Omental fat pad (tissue), 3 donors: ENCODE measurements at regions not wholly inside any gene's neighbourhood (a gene's known extent, or its start where the extent isn't known, plus 50 kb on each side); places are given as distances from the start of the nearest gene placed in this dataset.

ENCODE experiments used
- ATAC-seq: fragments of 150-250 bp; one replicate; pipeline ENCODE4 v1.9.1; 2016; ENCODE audit warnings: mild to moderate bottlenecking, moderate library complexity; ENCODE audit not compliant: low FRiP score
- DNase-seq: peaks from one replicate; pipeline ENCODE4 v3.0.0-alpha.2; 2019; ENCODE audit warnings: low spot score
- TF ChIP-seq, protein P1 (sequence below), 3 donors: fragments of 450-650 bp; IDR thresholded peaks; one replicate each; pipeline ENCODE4 v1.5.1; 2016 to 2017; ENCODE audit warnings: antibody characterized with exemption in 3 of 3, mild to moderate bottlenecking in 3 of 3, moderate library complexity in 2 of 3

DNA sequence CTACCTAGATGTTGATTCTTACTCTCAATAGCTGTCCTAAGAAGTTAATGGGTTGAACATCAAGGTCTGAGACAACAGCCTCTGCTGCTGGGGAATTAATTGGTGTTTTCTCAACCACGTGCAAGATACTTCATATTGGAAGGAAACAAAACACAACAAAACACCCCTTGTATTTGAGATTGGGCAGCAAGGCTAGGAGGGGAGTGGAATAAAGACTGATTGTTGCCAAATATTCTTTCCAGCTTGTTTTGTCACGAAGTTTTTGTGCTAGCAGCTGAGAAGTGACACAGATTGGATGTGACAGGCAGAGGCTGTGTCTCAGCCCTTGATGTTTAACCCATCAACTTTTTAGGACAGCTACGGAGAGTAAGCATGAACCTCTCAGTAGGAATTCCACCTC lies 808.4 kb downstream of the IGSF11 start:
- TF ChIP-seq, protein P1, sequence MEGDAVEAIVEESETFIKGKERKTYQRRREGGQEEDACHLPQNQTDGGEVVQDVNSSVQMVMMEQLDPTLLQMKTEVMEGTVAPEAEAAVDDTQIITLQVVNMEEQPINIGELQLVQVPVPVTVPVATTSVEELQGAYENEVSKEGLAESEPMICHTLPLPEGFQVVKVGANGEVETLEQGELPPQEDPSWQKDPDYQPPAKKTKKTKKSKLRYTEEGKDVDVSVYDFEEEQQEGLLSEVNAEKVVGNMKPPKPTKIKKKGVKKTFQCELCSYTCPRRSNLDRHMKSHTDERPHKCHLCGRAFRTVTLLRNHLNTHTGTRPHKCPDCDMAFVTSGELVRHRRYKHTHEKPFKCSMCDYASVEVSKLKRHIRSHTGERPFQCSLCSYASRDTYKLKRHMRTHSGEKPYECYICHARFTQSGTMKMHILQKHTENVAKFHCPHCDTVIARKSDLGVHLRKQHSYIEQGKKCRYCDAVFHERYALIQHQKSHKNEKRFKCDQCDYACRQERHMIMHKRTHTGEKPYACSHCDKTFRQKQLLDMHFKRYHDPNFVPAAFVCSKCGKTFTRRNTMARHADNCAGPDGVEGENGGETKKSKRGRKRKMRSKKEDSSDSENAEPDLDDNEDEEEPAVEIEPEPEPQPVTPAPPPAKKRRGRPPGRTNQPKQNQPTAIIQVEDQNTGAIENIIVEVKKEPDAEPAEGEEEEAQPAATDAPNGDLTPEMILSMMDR (IDR thresholded peaks at IDR 0.05): no peak

DNA sequence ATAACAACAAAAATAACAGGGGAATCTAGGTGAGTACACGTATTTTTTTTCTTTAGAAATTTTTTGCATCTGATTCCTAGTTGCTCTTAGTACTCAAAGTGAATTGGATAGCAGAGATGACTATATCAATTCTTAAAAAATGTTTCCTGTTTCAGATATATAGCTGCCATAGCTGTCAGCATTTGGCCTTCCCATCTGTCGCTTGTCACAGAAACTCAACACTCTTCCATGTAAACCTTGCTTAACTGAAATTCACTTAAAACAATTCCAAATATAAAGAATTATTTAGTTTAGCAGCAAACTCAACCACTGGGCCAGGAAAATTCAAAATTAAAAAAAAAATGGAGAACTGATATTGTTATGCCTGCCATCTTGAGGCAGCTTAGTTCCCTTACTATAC lies 807.5 kb downstream of the IGSF11 start:
- DNase-seq (no peak), ATAC-seq (no peak)

More for the DNA sequence above, 808.4 kb downstream of the IGSF11 start:
- ATAC-seq: no peak
- no peak for DNase-seq

DNA sequence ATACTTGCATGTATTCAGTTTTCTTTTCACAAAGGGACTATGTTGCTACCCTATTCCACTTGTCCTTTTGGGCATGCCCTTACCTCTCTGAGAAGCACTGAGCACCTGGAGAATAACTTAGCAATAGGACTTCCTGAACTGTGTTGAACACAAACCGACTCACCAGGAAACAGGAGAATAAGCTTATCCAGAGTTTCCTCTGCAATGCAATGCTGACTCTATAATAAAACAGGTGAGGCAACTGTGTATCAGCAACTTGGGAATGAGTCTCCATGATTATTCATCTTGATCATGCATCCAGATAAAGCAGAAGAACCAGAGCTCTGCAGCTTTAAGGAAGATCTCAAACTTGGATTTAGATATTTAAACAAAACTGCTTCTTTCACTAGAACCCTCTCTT lies 806.5 kb downstream of the IGSF11 start:
- DNase-seq (no peak), ATAC-seq (no peak)
- TF ChIP-seq, protein P1 (IDR thresholded peaks at IDR 0.05): no peak

More for the DNA sequence above, 807.5 kb downstream of the IGSF11 start:
- TF ChIP-seq, protein P1 (IDR thresholded peaks at IDR 0.05): no peak

DNA sequence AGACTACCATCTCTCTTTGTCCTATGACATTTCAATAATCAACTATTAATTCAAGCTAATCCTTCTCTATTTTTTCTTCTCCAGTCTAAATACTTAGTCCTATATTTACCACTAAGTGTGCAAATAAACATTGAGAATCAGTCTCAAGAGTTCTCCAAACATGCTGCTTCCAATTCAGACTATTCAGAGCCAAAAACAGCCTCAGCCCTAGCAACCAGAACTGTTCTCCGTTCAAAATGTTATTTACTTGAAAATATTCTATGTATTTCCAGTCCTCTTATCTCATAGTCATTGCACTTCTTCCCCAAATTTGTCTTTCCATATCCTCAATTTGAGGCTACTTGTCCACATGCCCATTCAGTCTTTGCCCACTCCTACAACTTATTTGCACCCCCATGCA lies 805.5 kb downstream of the IGSF11 start:
- no peak for DNase-seq
- TF ChIP-seq, protein P1 (IDR thresholded peaks at IDR 0.05): no peak
- ATAC-seq: no peak

DNA sequence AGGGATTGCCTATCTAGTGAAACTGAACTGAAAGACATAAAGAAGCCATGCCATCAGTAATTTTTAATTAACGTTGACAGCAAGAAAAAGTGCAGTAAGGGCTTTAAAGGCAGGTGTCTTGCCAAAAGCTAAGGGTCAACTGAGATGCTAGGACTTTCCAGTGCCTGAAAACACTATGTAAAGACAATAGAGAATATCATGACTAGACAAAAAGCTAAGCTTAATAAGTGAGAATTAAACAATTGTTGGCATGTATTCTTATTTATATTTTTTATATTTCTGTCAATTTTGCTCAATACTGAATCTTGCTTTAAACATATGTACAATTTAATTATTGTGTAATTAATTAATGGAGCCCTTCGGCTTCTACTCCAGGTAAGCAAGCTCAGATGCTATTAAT lies 803.1 kb downstream of the IGSF11 start:
- ATAC-seq (no peak), DNase-seq (no peak)
- TF ChIP-seq, protein P1 (IDR thresholded peaks at IDR 0.05): no peak

DNA sequence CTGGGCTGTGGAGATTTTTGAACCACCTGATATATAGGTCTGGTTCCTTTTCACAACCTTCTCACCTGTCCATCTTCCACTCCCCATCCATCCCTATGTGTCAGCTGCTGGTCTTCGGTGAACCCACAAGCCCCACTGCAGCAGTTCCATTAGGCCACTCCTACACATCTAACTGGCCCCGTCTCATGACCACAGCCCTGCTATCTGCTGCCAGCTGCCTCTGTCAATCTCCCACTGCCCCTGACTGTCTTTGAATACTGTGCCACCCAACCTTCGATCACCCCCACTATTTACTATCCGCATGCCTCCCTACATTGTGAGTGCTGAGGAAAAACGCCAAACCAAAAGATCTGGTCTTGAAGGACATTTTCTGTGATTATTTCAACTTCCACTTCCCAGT lies 795.4 kb downstream of the IGSF11 start:
- DNase-seq (no peak), ATAC-seq (no peak)
- TF ChIP-seq, protein P1 (IDR thresholded peaks at IDR 0.05): no peak

DNA sequence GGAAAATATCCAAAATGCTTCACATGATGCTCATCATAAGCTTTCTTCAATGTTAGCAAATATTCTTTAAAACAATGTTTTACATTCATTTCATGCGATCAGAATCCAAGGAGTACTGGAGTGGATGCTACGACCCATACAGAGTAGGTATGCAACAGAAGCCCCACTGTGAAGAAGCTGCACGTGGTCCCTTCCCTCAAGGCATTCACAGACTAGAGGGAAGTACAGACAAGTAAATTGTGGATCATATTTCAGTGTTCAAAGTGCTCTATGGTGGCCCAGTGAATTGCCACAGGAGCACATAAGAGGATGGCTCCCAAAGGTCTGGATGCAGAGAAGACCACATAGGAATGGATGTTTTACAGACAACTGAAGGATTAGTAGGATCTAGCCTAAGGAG lies 789.9 kb downstream of the IGSF11 start:
- no peak for ATAC-seq
- DNase-seq: no peak
- TF ChIP-seq, protein P1 (IDR thresholded peaks at IDR 0.05): no peak
